ENCODE measurements at regions not wholly inside any gene's neighbourhood (a gene's known extent, or its start where the extent isn't known, plus 50 kb on each side); places are given as distances from the start of the nearest gene placed in this dataset.

- no peak for TF ChIP-seq CTCF (IDR thresholded peaks at IDR 0.05)
- ATAC-seq (ENCODE audit: low FRiP score) (no peak), DNase-seq (ENCODE audit: low spot score) (no peak)
Measured at GRCh38 chr10:106424981-106425380, 739.5 kb downstream of the SORCS1 start.

- ATAC-seq (ENCODE audit: low FRiP score): no peak
- DNase-seq (ENCODE audit: low spot score): no peak
- no peak for TF ChIP-seq CTCF (IDR thresholded peaks at IDR 0.05)
Measured at GRCh38 chr10:106424054-106424453, 740.5 kb downstream of the SORCS1 start.

- DNase-seq (ENCODE audit: low spot score): no peak
- no peak for TF ChIP-seq CTCF (IDR thresholded peaks at IDR 0.05)
- no peak for ATAC-seq (ENCODE audit: low FRiP score)
Measured at GRCh38 chr10:106410331-106410730, 754.2 kb downstream of the SORCS1 start.

GRCh38 chr10:106405141-106405540 lies 759.4 kb downstream of the SORCS1 start:
- DNase-seq (ENCODE audit: low spot score) (no peak), ATAC-seq (ENCODE audit: low FRiP score) (no peak)
- no peak for TF ChIP-seq CTCF (IDR thresholded peaks at IDR 0.05)

- DNase-seq (ENCODE audit: low spot score) (no peak), ATAC-seq (ENCODE audit: low FRiP score) (no peak)
- no peak for TF ChIP-seq CTCF (IDR thresholded peaks at IDR 0.05)
Measured at GRCh38 chr10:106402458-106402857, 762.0 kb downstream of the SORCS1 start.

- no peak for TF ChIP-seq CTCF (IDR thresholded peaks at IDR 0.05)
- no peak for ATAC-seq (ENCODE audit: low FRiP score)
- DNase-seq (ENCODE audit: low spot score): no peak
Measured at GRCh38 chr10:106401967-106402366, 762.5 kb downstream of the SORCS1 start.

- ATAC-seq (ENCODE audit: low FRiP score): no peak
- no peak for TF ChIP-seq CTCF (IDR thresholded peaks at IDR 0.05)
- DNase-seq (ENCODE audit: low spot score): no peak
Measured at GRCh38 chr10:106401161-106401560, 763.3 kb downstream of the SORCS1 start.

Measured in omental fat pad (tissue), 3 donors.